UCSD-AML1 (cell line): ENCODE measurements at regions not wholly inside any gene's neighbourhood (a gene's known extent, or its start where the extent isn't known, plus 50 kb on each side); places are given as distances from the start of the nearest gene placed in this dataset.
"Not testable (repeated sequence)": the region's sequence is repeated elsewhere in the genome, so short reads cannot be mapped to it uniquely, and the experiment has no call there.

ENCODE experiments used
- DNase-seq: peaks from one replicate; lab custom pipeline; 2025; ENCODE audit not compliant: unreplicated experiment; lab: John Stamatoyannopoulos, UW

DNA sequence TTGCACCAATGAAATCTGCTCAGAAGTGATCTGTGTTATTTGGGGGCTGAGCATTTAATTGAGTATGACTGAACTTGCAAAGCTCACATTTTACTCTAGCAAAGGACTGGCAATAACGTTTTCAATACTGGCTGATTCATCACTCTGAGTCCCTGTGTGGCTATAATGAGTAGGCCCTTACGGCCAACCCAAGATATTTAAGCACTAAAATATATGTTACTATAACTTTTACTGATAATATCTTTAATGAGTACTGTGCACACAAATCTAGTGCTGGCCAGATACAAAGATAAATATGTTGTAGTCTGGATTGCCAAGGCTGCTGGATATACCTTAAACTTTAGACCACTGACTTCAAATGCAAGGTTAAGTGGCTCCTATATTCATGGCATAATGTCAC is 436.4 kb upstream of the KCNMB2 start:
- DNase-seq, result no peak

GRCh38 chr3:178100908-178101307 is 435.3 kb upstream of the KCNMB2 start:
- DNase-seq, result no peak

GRCh38 chr3:178103140-178103539 is 433.1 kb upstream of the KCNMB2 start:
- no peak for DNase-seq

DNA sequence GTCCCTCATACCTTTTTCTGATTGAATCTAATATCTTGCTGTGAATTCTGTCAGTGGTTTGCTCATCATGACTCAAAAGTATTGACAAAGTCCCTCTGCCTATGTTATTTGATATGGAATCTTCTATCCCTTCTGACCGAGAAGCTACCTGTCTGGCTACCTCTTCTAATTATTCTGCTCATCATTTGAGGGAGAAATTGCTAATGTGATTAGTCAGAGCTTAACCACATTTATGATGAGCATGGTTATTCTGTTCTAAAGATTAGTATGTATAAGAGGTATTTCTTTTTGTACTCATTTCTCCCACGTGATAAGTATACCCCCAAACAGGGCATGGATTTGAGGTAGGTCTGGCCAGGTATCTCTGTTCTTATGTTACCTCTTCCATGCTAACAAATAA is 428.4 kb upstream of the KCNMB2 start:
- DNase-seq, result no peak

- no peak for DNase-seq
These were observed 426.5 kb upstream of the KCNMB2 start for GRCh38 chr3:178109691-178110090.

- DNase-seq, result no peak
These were observed 424.1 kb upstream of the KCNMB2 start for GRCh38 chr3:178112134-178112533.

DNA sequence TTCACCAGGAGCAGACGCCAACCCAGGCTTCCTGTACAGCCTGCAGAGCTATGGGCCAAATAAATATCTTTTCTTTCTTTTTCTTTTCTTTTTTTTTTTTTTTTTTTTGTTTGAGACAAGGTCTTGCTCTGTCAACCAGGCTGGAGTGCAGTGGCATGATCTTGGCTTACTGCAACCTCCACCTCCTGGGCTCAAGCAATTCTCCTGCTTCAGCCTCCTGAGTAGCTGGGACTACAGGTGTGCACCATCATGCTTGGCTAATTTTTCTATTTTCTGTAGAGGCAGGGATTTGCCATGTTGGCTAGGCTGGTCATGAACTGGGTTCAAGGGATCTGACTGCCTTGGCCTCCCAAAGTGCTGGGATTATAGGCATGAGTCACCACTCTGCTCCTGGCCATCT is 423.7 kb upstream of the KCNMB2 start:
- DNase-seq, result not testable (repeated sequence)

- no peak for DNase-seq
These were observed 418.6 kb upstream of the KCNMB2 start for GRCh38 chr3:178117641-178118040.

DNA sequence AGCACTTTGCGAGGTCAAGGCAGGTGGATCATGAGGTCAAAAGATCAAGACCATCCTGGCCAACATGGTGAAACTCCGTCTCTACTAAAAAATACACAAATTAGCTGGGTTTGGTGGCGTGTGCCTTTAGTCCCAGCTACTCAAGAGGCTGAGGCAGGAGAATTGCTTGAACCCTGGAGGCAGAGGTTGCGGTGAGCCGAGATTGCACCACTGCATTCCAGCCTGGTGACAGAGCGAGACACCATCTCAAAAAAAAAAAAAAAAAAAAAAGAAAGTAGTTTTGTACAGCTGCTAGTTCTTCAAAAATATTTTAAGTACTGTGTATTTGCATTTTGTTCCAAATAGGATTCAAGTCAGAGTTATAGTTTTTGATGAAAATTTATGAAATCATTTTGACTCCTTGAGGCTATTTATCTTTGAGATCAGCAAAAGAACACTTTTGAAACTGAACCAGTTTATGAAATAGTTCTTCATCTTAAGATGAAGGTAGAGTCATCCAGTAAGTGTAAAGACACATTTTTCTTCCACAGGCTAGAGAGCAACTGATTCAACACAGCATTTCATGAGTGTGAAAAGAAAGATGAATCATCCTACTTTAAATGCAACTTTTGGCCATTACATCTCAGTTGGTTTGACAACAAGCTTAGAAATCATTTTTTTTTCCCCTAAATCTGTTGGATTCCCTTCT is 416.5 kb upstream of the KCNMB2 start:
- not testable (repeated sequence) for DNase-seq

GRCh38 chr3:178120367-178120766 is 415.9 kb upstream of the KCNMB2 start:
- no peak for DNase-seq

DNA sequence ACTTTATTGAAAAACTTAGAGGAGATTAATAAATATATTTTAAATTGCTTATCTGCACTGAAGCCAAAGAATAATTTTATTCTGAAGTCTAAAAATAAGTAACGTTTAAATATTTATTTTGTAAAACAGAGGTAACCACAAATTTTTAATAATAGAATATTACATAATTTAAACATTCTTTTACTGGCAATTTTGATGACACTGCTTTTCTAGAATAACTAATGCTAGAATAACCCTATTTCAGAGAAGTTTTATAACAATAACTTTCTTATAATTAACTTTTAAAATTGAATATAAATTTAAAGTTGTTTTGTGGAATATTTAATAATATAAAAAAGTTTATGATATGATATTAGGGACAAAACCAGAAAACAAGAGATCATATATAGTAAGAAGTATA is 409.6 kb upstream of the KCNMB2 start:
- no peak for DNase-seq

DNA sequence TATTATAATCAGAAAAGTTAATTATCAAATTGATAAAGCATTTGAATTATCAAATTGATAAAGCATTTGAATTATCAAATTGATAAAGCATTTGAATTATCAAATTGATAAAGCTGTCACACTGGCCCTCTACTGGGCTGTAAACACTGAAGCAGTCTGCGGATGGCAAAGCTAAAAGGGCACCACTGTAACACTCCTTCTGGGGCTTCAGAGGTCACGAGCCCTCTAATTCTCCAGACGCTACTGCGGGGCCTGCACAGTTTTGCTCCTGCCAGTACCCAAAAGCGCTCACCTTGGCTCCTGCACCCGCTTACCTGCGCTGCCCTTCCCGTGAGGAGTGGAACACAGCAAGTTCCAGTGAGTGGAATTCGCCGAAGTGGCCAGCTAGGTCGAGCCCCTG is 409.0 kb upstream of the KCNMB2 start:
- no peak for DNase-seq

- no peak for DNase-seq
These were observed 407.1 kb upstream of the KCNMB2 start for GRCh38 chr3:178129109-178129508.

GRCh38 chr3:178131801-178132200 is 404.4 kb upstream of the KCNMB2 start:
- no peak for DNase-seq

GRCh38 chr3:178137206-178137605 is 399.0 kb upstream of the KCNMB2 start:
- DNase-seq, result no peak

DNA sequence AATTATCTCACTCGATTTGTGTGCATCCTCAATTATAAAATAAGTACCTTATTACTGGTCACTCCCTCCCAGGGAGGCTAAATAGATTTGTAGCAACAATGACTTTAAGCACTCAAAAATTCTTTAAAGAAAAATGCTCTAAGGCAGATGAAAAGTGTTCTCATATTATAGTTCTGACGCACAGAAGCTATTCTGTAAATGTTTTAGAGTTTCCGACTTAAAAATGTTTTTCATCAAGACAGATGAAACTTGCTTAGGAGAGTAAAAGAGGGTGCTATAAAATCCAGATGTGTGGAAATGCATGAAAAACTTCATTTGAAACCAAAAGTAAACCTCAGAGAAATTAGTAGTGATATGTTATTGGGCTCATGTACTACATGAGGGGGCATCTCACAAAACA is 398.4 kb upstream of the KCNMB2 start:
- no peak for DNase-seq

- no peak for DNase-seq
These were observed 397.1 kb upstream of the KCNMB2 start for GRCh38 chr3:178139116-178139515.

DNA sequence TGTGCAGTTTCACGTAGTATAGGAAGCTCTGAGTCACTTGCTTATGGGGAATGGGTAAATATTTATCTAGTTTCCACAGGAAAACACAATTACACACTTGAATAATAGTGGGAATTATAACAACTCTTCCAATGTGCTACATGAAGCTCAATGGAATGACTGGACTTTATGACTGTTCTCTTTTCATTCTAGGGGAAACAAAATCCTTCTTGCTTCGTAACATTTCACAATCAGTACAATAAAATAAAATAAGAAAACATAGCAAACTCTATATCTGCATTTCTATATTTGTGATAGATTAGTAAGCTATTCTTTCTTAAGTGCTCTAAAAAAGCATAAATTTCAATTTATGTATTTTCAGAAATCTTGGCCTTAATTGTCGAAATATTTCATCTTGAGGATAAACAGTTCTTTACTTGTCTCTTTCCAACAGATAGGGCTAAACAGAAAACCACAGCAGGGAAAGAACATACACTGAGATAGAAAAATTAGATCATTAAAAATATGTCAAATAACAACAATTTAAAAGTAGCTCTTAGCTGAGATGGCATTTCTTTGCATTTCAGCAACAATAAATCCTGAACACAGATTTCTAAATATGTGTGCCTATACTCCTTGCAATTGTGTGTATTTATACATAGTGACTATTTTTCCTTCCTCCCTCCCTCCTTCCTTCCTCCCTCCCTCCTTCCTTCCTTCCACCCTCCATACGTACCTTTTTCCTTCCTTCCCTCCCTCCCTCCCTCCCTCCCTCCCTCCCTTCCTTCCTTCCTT is 395.5 kb upstream of the KCNMB2 start:
- no peak for DNase-seq

DNA sequence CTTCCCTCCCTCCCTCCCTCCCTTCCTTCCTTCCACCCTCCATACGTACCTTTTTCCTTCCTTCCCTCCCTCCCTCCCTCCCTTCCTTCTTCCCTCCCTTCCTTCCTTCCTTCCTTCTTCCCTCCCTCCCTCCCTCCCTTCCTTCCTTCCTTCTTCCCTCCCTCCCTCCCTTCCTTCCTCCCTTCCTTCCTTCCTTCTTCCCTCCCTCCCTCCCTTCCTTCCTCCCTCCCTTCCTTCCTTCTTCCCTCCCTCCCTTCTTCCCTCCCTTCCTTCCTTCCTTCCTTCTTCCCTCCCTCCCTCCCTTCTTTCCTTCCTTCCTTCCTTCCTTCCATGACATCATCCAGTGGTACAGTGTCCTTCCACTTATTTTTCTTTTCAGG is 394.9 kb upstream of the KCNMB2 start:
- DNase-seq, result not testable (repeated sequence)

- DNase-seq, result no peak
These were observed 389.8 kb upstream of the KCNMB2 start for GRCh38 chr3:178146406-178146831.

DNA sequence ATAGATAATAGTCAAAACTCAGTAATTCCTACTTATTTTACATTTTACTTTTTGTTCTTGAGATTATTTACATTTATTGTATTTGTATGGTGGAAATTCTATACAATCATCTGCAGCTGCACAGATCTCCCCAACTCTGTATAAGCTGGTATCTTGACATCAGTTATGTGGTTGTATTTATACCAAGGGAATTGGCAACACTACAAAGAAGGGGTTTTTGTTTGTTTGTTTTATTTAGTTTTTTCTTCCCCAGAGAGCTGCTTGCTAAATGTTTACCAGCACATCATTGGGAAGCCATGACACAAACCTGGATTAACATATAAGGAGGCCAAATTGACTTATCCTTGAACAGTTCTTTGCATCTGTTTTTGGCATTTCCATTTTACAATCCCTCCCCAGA is 389.2 kb upstream of the KCNMB2 start:
- DNase-seq, result no peak

DNA sequence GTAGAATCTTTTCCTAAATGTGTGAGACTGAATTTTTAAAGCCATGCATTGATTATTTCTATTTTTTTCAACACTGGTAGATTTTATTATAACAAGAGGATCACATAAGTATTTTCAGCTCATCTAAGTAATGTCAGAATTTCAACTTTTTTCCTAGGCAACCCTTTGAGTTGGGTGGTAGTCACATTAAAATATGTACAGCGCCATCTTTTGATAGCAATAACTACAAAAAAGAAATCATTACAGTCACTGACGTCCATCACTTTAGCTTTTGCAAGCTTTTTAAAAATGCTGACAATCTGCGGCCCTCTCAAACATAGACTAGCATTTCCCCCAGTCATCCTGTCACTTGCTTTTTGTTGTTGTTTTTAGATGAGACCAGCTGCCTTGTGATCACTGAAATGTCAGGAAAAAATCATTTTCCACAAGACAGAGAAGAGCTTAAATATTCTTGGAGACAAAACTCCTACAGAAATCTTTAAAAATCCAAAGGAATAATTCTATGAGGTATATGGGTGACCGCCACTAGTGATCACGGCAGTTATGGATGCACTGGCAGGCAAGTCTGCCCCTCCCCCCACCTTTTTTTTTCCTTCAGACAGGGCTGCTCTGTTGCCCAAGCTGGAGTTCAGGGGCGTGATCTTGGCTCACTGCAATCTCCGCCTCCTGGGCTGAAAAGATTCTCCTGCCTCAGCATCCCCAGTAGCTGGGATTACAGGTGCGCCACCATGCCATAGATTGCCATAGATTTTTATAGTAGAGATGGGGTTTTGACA is 384.0 kb upstream of the KCNMB2 start:
- no peak for DNase-seq
